Transverse colon (tissue), 4 donors: ENCODE measurements at regions not wholly inside any gene's neighbourhood (a gene's known extent, or its start where the extent isn't known, plus 50 kb on each side); places are given as distances from the start of the nearest gene placed in this dataset.

Experiments
- DNase-seq: peaks from one replicate; pipeline ENCODE4 v3.0.0-alpha.2; 2019
- H3K27ac ChIP-seq, 4 donors: fragments of 200-600 bp; sonication (generic); 2 replicates each; pipeline ENCODE4 v1.5.1; 2016 to 2018; ENCODE audit warnings: inconsistent platforms in 4 of 4
- H3K27me3 ChIP-seq: fragments of 200-600 bp; sonication (generic); 2 replicates; pipeline ENCODE4 v1.5.1; 2017; ENCODE audit warnings: inconsistent platforms
- H3K36me3 ChIP-seq, 4 donors: fragments of 200-600 bp; sonication (generic); 2 replicates each; pipeline ENCODE4 v1.5.1; 2017 to 2019; ENCODE audit warnings: inconsistent platforms in 4 of 4
- H3K4me1 ChIP-seq, 4 donors: fragments of 200-600 bp; sonication (generic); 2 replicates each; pipeline ENCODE4 v1.5.1; 2017 to 2020; ENCODE audit warnings: inconsistent platforms in 4 of 4
- H3K4me3 ChIP-seq, 4 donors: fragments of 200-600 bp; sonication (generic); 1 replicate in 1 of 4; 2 replicates in 3 of 4; pipeline versions ENCODE4 v1.5.1 to v1.6.1; 2017 to 2019; ENCODE audit warnings: inconsistent platforms in 4 of 4
- H3K9me3 ChIP-seq, 2 donors: fragments of 200-600 bp; sonication (generic); 2 replicates each; pipeline ENCODE4 v1.5.1; 2017 to 2019; ENCODE audit warnings: inconsistent platforms in 2 of 2
- EP300 ChIP-seq: sonication (generic); formaldehyde crosslinking; IDR thresholded peaks from one replicate; pipeline ENCODE4 v1.6.1; 2017; ENCODE audit warnings: antibody characterized with exemption, low read depth
- POLR2A ChIP-seq: fragments of 450-650 bp; IDR thresholded peaks from one replicate; pipeline ENCODE4 v1.6.1; 2016; ENCODE audit warnings: antibody characterized with exemption, mild to moderate bottlenecking, moderate library complexity
- POLR2AphosphoS5 ChIP-seq, 3 donors: sonication (generic); formaldehyde crosslinking; IDR thresholded peaks; one replicate each; pipeline ENCODE4 v1.6.1; 2016; ENCODE audit warnings: antibody characterized with exemption in 3 of 3
- WGBS, 2 donors: methylation state at CpG; one replicate each; pipeline ENCODE4 v1.1.5; 2018; ENCODE audit warnings: low coverage in 1 of 2; 5-methylcytosine and 5-hydroxymethylcytosine counted together
- in situ Hi-C, 4 donors: fragments of 200-750 bp; cut with MboI; loops; one replicate each; pipeline versions ENCODE4 v1.15.0 to v1.15.1; 2017; ENCODE audit warnings: low sequenced_read_pairs in 3 of 4, low pct_ligation_motif_present in 1 of 4, low pct_unique_long_range_greater_than_20kb in 1 of 4
- intact Hi-C: fragments of 100-400 bp; cut with DNase I; formaldehyde crosslinking; loops from one replicate; pipeline ENCODE4 v1.15.1; 2023; ENCODE audit warnings: low total_unique reads
- TF ChIP-seq, protein P1 (sequence below), 5 experiments: fragments of 200-600 bp in 3 of 5; fragments of 450-650 bp in 2 of 5; sonication (generic) in 3 of 5; IDR thresholded peaks; 1 replicate in 2 of 5; 2 replicates in 3 of 5; pipeline ENCODE4 v1.5.1; 2016 to 2017; ENCODE audit warnings: antibody characterized with exemption in 5 of 5, inconsistent platforms in 3 of 5, mild to moderate bottlenecking in 2 of 5, moderate library complexity in 1 of 5

- no peak overlapping the region for H3K4me3 ChIP-seq
- in situ Hi-C loops (loop anchor here (10.0 to 25.0 kb wide), 3 partner anchors 142 to 1229 kb away; no protein-coding TSS in a partner anchor), intact Hi-C loops (loop anchor here (10.0 kb wide), 1 partner anchor 1222 kb away; no protein-coding TSS in a partner anchor)
- no peak for TF ChIP-seq POLR2AphosphoS5 (IDR thresholded peaks at IDR 0.05)
- DNase-seq: no peak
- no peak overlapping the region for H3K27ac ChIP-seq
- H3K4me1 ChIP-seq: peaks cover 0 to 3% (median 0%) of the 10 kb centered on the region in 4 donors
- 75% methylated on average over 3 of the region's 3 CpGs for WGBS, 2 donors
- H3K9me3 ChIP-seq: no peaks in the 10 kb centered on the region
- H3K36me3 ChIP-seq: no peaks in the 10 kb centered on the region
- no peaks in the 10 kb centered on the region for H3K27me3 ChIP-seq
Measured at GRCh38 chr13:33932769-33933406, 114.9 kb downstream of the RFC3 start.

GRCh38 chr13:33933810-33934209 lies 115.9 kb downstream of the RFC3 start:
- intact Hi-C loops (loop anchor here (10.0 kb wide), 1 partner anchor 1221 kb away; no protein-coding TSS in a partner anchor), in situ Hi-C loops (loop anchor here (10.0 to 25.0 kb wide), 3 partner anchors 141 to 1228 kb away; no protein-coding TSS in a partner anchor)
- H3K36me3 ChIP-seq: no peaks in the 10 kb centered on the region
- H3K27me3 ChIP-seq: no peaks in the 10 kb centered on the region
- TF ChIP-seq EP300 (no peak), POLR2A (no peak), POLR2AphosphoS5 (IDR thresholded peaks at IDR 0.05) (no peak)
- TF ChIP-seq, protein P1, sequence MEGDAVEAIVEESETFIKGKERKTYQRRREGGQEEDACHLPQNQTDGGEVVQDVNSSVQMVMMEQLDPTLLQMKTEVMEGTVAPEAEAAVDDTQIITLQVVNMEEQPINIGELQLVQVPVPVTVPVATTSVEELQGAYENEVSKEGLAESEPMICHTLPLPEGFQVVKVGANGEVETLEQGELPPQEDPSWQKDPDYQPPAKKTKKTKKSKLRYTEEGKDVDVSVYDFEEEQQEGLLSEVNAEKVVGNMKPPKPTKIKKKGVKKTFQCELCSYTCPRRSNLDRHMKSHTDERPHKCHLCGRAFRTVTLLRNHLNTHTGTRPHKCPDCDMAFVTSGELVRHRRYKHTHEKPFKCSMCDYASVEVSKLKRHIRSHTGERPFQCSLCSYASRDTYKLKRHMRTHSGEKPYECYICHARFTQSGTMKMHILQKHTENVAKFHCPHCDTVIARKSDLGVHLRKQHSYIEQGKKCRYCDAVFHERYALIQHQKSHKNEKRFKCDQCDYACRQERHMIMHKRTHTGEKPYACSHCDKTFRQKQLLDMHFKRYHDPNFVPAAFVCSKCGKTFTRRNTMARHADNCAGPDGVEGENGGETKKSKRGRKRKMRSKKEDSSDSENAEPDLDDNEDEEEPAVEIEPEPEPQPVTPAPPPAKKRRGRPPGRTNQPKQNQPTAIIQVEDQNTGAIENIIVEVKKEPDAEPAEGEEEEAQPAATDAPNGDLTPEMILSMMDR (IDR thresholded peaks at IDR 0.05): no peak
- no peak overlapping the region for H3K4me3 ChIP-seq
- WGBS, 2 donors: 73 to 76% methylated on average over 3 of the region's 3 CpGs
- H3K4me1 ChIP-seq: peaks cover 0 to 3% (median 0%) of the 10 kb centered on the region in 4 donors
- no peak overlapping the region for H3K27ac ChIP-seq
- no peaks in the 10 kb centered on the region for H3K9me3 ChIP-seq
- no peak for DNase-seq

DNA sequence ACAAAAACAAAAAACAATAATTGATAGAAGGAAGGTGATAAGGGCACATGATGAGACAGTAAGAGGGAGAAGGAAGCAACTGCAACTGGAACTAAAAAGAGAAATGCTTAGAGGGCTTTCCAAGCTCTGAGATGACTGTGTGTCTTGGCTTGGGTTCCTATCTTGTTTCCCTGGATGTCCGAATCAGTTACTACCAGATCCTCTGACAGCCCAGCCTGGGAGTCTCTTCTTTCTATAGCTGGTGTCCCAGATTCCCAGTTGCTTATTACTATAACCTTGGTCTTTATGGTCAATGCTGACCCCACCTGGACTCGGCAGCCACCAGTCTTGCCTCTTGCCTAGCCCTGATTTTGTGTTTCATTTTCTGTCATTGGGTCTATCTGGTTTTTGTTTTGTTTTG lies 116.4 kb downstream of the RFC3 start:
- WGBS, 2 donors: 80 to 85% methylated on average over 2 of the region's 2 CpGs
- no peak for DNase-seq
- Histone ChIP-seq H3K4me3 (no peak overlapping the region), H3K27me3 (no peaks in the 10 kb centered on the region), H3K27ac (no peak overlapping the region), H3K4me1 (peaks cover 0 to 3% (median 0%) of the 10 kb centered on the region in 4 donors), H3K9me3 (no peaks in the 10 kb centered on the region), H3K36me3 (no peaks in the 10 kb centered on the region)
- intact Hi-C loops (loop anchor here (10.0 kb wide), 1 partner anchor 1220 kb away; no protein-coding TSS in a partner anchor), in situ Hi-C loops (loop anchor here (10.0 to 25.0 kb wide), 3 partner anchors 140 to 1228 kb away; no protein-coding TSS in a partner anchor)
- TF ChIP-seq EP300 (no peak), POLR2A (no peak), POLR2AphosphoS5 (IDR thresholded peaks at IDR 0.05) (no peak)
- TF ChIP-seq, protein P1 (IDR thresholded peaks at IDR 0.05): no peak

DNA sequence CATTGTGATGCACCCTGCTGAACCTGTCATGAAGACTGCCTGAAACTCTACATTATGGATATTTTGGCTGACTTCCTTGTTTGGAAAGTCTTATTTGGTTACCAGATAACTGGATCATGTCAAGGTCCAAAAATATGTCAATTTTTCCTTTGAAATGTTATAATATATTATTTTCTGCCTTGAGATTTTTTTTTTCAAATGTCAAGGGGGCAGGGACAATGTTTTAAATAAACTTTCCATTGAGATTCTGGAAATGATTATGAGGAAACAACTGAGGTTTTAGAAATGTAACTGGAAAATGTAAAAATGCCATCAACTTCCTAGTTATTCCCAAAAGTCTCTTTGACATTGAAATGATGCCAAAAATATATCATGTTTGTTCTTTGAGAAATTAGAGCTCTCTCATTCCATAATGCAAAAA lies 117.0 kb downstream of the RFC3 start:
- intact Hi-C loops (loop anchor here (10.0 kb wide), 1 partner anchor 1220 kb away; no protein-coding TSS in a partner anchor), in situ Hi-C loops (loop anchor here (10.0 to 25.0 kb wide), 3 partner anchors 140 to 1227 kb away; no protein-coding TSS in a partner anchor)
- Histone ChIP-seq H3K4me1 (peaks cover 0 to 3% (median 0%) of the 10 kb centered on the region in 4 donors), H3K27me3 (no peaks in the 10 kb centered on the region), H3K36me3 (no peaks in the 10 kb centered on the region), H3K4me3 (no peak overlapping the region), H3K27ac (no peak overlapping the region), H3K9me3 (no peaks in the 10 kb centered on the region)
- no peak for TF ChIP-seq POLR2AphosphoS5 (IDR thresholded peaks at IDR 0.05)
- TF ChIP-seq EP300: no peak
- no peak for TF ChIP-seq POLR2A
- DNase-seq: no peak

GRCh38 chr13:33935969-33936368 lies 118.0 kb downstream of the RFC3 start:
- no peaks in the 10 kb centered on the region for H3K36me3 ChIP-seq
- H3K27ac ChIP-seq: no peak overlapping the region
- WGBS, 2 donors: 91 to 100% methylated on average over 2 to 4 of the region's 4 CpGs
- TF ChIP-seq POLR2A (no peak), EP300 (no peak), POLR2AphosphoS5 (IDR thresholded peaks at IDR 0.05) (no peak)
- TF ChIP-seq, protein P1 (IDR thresholded peaks at IDR 0.05): no peak
- no peak overlapping the region for H3K4me3 ChIP-seq
- no peaks in the 10 kb centered on the region for H3K9me3 ChIP-seq
- in situ Hi-C loops: loop anchor here (10.0 to 25.0 kb wide), 3 partner anchors 139 to 1226 kb away; no protein-coding TSS in a partner anchor
- intact Hi-C loops: loop anchor here (10.0 kb wide), 1 partner anchor 1219 kb away; no protein-coding TSS in a partner anchor
- peaks cover 0 to 3% (median 0%) of the 10 kb centered on the region in 4 donors for H3K4me1 ChIP-seq
- DNase-seq: no peak
- H3K27me3 ChIP-seq: no peaks in the 10 kb centered on the region
